NCI-H1092 treated with DMSO at 0.1 percent for 48 hours (cell line): ENCODE measurements at regions not wholly inside any gene's neighbourhood (a gene's known extent, or its start where the extent isn't known, plus 50 kb on each side); places are given as distances from the start of the nearest gene placed in this dataset.
"Not testable (repeated sequence)": the region's sequence is repeated elsewhere in the genome, so short reads cannot be mapped to it uniquely, and the experiment has no call there.

Experiments
- DNase-seq: peaks from one replicate; lab custom pipeline; 2025; lab: John Stamatoyannopoulos, UW

GRCh38 chr2:145787597-145788361 is 1267.9 kb upstream of the ZEB2 start:
- DNase-seq: not testable (repeated sequence)

DNA sequence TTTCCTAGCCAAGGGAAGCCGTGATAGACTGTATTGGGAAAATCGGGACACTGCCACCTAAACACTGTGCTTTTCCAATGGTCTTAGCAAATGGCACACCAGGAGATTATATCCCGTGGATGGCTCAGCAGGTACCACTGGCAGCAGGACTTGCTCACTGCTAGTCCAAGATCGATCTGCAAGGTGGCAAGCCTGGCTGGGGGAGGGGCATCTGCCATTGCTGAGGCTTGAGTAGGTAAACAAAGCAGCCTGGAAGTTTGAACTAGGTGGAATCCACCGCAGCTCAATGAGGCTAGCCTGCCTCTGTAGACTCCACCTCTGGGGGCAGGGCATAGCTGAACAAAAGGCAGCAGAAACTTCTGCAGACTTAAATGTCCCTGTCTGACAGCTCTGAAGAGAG is 1262.7 kb upstream of the ZEB2 start:
- not testable (repeated sequence) for DNase-seq

DNA sequence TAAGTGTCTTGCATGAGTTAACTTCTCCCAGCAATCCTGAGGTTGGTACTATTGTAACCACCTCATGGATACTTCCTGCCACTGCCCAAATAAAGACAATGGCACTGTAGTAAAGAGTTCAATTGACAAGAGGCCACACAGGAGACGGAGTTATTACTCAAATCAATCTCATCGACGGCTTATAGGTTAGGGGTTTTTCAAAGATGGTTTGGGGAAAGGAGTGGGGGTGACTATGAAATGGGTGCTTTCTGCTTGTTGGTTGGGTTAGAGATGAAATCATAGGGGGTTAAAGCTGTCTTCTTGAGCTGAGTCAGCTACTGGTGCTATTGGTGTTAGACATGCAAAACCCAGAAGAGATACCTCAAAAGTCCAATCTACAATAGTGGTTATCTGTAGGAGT is 1258.0 kb upstream of the ZEB2 start:
- DNase-seq: no peak

GRCh38 chr2:145777297-145777696 is 1257.4 kb upstream of the ZEB2 start:
- no peak for DNase-seq

DNA sequence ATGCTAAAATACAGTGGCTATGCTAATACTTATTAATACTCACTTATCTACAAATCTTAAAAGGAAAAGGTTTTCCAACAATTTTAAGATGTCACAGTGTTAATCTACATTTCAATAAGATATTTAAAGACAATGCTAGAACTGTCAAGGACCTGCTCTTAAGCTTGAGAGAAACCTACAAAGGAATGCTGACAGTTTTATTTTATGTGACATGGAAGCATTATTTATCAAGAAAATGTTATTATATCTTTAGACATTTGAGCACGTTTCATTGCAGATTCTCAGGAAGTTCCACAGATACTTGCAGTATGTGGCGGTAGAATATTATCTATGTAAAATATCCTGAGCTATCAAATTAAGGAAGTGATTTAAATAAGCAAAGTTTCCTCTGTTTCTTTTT is 1255.7 kb upstream of the ZEB2 start:
- DNase-seq: no peak

- no peak for DNase-seq
These were observed 1251.6 kb upstream of the ZEB2 start for GRCh38 chr2:145771525-145771924.

DNA sequence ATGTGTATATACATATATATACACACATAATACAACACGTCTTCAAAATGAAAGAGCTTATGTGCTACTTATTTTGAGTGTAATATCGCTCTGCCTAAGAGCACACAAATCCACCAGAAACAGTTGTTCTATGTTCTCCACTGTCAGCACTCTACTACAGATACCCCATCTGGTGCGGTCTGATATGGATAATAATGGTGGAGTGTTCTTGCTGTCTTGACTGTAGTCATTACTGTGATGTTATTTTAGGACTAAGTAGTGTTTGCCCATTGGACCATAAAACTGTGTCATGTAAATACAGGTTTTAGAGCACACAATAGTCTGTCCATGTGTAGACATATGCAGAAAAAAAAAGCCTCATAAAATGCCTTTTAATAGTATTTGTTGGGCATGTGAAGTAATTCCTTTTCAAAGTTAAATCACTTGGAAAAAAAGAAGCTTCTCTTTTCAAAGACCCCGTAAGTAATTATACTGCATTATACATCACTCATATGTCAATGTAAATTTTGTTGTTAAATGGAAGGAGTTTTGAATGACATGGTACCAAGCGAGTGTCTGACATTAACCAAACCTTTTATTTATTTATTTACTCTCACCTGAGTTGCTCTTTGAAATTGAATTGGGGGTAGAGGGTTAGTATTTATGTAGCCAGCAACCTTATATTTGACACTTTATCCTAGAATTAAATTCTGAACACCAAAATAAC is 1249.2 kb upstream of the ZEB2 start:
- no peak for DNase-seq

GRCh38 chr2:145765874-145766273 is 1246.0 kb upstream of the ZEB2 start:
- no peak for DNase-seq

DNA sequence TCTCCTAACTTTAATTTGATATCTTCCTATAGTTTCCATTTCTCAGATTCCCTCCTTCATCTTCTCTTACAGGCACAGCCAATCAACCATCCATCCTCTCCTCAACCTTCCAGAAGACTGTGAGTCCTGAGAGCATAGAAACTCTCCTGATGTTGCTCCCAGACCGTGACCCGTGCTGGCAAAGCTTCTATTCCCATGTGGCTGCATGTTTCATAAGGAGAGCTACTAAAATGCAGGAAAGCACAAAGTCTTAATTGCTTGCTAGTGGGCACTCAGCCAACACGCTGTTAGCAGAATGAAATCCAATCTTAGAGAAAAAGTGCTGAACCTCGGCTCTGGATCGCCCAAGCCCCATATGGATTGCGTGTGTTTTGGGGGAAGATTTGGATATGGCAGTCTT is 1244.7 kb upstream of the ZEB2 start:
- DNase-seq: peak; percentile 69

DNA sequence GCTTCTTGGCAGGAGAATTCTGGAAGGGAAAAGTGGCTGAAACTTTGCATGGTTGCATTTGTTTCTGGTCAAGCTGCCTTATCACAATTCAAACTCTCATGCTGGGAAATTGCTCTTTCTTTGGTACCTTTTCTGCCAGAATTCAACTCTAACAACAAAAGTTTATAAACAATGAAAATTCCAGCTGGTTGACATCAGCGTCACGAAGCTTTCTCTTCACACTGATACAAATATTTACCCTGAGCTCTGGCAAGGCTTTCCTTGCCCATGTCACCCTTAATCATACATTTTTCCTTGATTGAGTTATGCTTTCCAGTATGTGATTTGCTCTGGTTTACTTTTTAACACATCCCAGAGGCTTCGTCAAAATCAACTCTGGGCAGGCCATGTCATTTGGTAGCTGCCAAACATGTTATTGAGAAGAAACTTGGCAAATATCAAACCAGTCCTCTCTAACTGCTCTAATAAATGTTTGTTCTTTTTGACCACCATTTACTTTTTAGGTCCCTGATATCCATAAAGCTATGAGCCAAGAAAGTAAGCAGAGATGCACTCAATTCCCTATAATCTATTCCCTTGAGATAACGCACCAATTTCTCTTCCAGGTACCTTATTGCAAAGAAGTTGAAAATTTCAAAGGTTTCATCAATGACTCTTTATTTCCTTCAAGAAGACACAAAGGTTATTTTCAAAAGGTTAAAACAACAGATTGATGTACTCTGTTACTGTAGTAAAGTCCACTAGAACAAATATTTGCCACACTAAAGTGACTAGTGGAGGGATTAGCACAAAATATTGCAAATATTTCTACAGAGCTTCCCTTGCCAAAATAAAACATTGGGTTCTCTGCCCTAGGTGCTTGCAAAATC is 1241.1 kb upstream of the ZEB2 start:
- DNase-seq: no peak

- DNase-seq: no peak
These were observed 1239.5 kb upstream of the ZEB2 start for GRCh38 chr2:145759228-145759915.

- no peak for DNase-seq
These were observed 1237.8 kb upstream of the ZEB2 start for GRCh38 chr2:145757503-145758246.

DNA sequence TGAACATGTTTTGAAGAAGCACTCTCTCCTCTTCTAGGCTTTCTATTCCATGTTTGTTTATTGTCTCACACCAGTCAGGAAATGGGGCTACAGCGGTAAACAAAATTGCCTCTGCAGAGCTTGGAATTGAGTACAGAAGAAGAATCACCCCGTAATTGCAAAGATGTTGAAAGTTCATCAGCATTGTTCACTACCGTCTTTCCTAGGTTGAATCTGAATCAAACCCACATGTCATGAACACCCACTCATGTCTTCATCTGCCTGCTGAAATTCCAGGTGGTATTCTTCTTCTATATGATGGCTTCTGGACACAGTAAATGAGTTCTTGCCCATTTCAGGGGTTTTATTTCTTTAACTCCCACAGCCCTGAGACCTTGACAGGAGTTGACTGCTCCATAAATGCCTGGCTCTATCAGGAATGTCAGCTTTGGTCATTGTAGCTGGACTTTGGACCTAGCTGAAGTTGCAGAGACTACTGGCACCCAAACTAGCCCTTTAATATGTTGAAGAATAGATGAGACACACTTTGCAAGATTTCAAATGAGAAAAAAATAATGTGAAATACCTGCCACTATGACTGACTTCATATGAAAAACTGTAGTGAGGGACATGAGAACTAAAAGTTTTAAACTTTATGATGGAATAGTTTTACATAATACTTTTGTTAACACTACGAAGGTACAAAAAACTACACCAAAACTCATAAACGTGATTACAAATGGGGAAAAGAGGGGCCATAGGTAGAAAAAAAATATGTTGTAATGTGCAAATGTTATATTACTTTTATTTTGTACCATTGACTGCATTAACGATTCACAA is 1235.3 kb upstream of the ZEB2 start:
- DNase-seq: no peak

- no peak for DNase-seq
These were observed 1234.0 kb upstream of the ZEB2 start for GRCh38 chr2:145753966-145754365.

DNA sequence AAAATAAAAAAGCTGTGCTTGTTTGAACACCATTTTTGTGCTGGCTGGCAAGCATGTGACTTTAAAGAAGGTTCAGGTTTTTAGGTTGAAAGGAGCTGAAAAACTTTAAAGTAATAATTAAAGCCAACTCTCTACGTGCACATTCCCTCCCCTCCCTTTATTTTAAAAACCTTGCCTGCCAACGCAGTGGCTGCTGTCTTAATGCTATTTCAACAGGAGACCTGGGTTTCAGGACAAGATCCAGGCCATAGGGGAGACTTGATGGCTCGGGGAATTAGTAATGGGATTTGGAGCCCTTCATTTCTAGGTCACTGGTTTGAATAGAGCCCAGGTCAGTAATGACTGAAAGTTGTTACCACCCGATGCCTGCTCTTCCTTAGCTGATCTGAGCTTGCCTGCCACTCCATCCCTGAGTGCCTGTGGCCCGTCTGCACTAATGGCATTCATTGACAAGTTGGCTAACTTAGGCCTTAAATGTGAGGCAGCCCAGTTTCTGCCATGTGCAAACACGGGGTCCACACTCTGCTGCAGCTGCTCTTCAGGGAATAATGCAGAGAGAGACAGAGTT is 1233.2 kb upstream of the ZEB2 start:
- DNase-seq: no peak

- DNase-seq: peak; percentile 51
These were observed 1232.3 kb upstream of the ZEB2 start for GRCh38 chr2:145752091-145752806.

DNA sequence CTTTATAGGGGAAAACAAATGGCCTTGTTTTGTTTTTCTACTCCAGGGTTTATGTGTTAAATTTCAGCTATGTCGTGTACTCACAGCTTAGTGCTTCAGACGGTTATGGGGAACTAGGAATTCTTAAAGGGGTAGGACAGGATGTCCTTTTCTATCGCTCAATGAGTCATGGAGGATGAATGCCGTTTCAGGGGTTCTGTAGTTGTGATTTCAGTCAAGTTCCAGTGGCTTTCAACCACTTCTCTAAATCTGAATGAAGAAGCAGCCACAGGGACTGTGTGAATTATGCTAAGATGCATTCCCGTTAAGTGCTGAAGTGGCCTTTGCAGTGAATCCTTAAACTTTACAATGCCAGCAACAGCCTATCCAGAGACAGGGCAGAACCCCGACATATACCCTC is 1231.7 kb upstream of the ZEB2 start:
- no peak for DNase-seq

- no peak for DNase-seq
These were observed 1231.2 kb upstream of the ZEB2 start for GRCh38 chr2:145751155-145751554.

DNA sequence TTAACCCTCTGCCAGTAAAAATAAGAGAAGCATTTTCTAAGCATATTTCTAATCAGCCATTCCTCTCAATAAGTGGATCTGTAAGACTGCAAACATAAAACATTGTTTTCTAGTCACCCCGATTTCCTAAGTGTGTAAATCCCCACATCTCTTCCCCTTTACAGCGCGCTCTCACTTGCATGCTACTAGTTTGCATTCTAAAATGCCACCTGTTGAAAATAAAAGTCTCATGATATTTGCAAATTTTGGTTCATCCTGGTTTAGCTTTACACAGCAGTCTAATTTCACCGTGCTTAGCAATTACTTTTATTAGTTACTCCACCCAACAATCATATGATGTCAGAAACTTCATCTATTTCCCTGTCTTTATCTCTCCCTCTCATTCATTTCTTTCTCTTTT is 1230.7 kb upstream of the ZEB2 start:
- no peak for DNase-seq
